ENCODE measurements at regions not wholly inside any gene's neighbourhood (a gene's known extent, or its start where the extent isn't known, plus 50 kb on each side); places are given as distances from the start of the nearest gene placed in this dataset.

GRCh38 chr20:30598460-30599230 is 658.8 kb upstream of the DEFB115 start:
- 81 to 89% (median 82%) methylated on average over 4 to 5 of the region's 5 CpGs for WGBS, 3 donors
- ATAC-seq: no peak

GRCh38 chr20:30599990-30600389 is 657.5 kb upstream of the DEFB115 start:
- TF ChIP-seq, protein P1, sequence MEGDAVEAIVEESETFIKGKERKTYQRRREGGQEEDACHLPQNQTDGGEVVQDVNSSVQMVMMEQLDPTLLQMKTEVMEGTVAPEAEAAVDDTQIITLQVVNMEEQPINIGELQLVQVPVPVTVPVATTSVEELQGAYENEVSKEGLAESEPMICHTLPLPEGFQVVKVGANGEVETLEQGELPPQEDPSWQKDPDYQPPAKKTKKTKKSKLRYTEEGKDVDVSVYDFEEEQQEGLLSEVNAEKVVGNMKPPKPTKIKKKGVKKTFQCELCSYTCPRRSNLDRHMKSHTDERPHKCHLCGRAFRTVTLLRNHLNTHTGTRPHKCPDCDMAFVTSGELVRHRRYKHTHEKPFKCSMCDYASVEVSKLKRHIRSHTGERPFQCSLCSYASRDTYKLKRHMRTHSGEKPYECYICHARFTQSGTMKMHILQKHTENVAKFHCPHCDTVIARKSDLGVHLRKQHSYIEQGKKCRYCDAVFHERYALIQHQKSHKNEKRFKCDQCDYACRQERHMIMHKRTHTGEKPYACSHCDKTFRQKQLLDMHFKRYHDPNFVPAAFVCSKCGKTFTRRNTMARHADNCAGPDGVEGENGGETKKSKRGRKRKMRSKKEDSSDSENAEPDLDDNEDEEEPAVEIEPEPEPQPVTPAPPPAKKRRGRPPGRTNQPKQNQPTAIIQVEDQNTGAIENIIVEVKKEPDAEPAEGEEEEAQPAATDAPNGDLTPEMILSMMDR (IDR thresholded peaks at IDR 0.05): no peak
- no peaks in the 10 kb centered on the region for H3K36me3 ChIP-seq (ENCODE audit: insufficient read depth in 1 of 2, low read depth in 1 of 2)
- H3K9me3 ChIP-seq: no peaks in the 10 kb centered on the region
- DNase-seq (no peak), ATAC-seq (no peak)
- intact Hi-C loops (cut with DNase I): no loop called here
- no peak overlapping the region for H3K4me3 ChIP-seq
- no peaks in the 10 kb centered on the region for H3K4me1 ChIP-seq
- no peak overlapping the region for H3K27ac ChIP-seq
- H3K27me3 ChIP-seq (ENCODE audit: insufficient read depth in 3 of 3, low read length in 2 of 3): no peaks in the 10 kb centered on the region
- WGBS, 3 donors: 72 to 92% (median 79%) methylated on average over 2 of the region's 2 CpGs

More at GRCh38 chr20:30598460-30599230, 658.8 kb upstream of the DEFB115 start:
- intact Hi-C loops (cut with DNase I): no loop called here
- TF ChIP-seq, protein P1 (IDR thresholded peaks at IDR 0.05): no peak
- DNase-seq: no peak
- Histone ChIP-seq H3K27me3 (ENCODE audit: insufficient read depth in 3 of 3, low read length in 2 of 3) (no peaks in the 10 kb centered on the region), H3K36me3 (ENCODE audit: insufficient read depth in 1 of 2, low read depth in 1 of 2) (no peaks in the 10 kb centered on the region), H3K4me1 (no peaks in the 10 kb centered on the region), H3K9me3 (no peaks in the 10 kb centered on the region), H3K27ac (no peak overlapping the region), H3K4me3 (no peak overlapping the region)

DNA sequence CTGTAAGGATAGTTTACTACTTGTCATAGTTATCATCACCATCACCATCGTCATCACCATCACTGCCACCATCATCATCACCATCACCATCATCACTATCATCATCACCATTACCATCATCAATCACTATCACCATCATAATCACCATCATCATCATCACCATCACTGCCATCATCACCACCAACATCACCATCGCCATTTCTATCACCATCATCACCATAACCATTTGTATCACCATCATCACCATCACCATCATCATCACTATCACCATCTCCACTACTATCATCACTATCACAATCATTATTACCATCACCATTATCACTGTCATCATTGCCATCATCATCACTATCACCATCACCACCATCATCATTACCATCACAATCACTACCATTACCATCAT is 655.5 kb upstream of the DEFB115 start:
- Histone ChIP-seq H3K36me3 (ENCODE audit: insufficient read depth in 1 of 2, low read depth in 1 of 2) (no peaks in the 10 kb centered on the region), H3K9me3 (peaks cover 6% of the 10 kb centered on the region), H3K27ac (no peak overlapping the region), H3K27me3 (ENCODE audit: insufficient read depth in 3 of 3, low read length in 2 of 3) (no peaks in the 10 kb centered on the region), H3K4me3 (no peak overlapping the region), H3K4me1 (no peaks in the 10 kb centered on the region)
- intact Hi-C loops (cut with DNase I): no loop called here
- 47 to 68% (median 66%) methylated on average over 2 of the region's 2 CpGs for WGBS, 3 donors
- TF ChIP-seq, protein P1 (IDR thresholded peaks at IDR 0.05): no peak
- ATAC-seq: no peak
- no peak for DNase-seq

- Histone ChIP-seq H3K4me3 (no peak overlapping the region), H3K36me3 (ENCODE audit: insufficient read depth in 1 of 2, low read depth in 1 of 2) (no peaks in the 10 kb centered on the region), H3K4me1 (no peaks in the 10 kb centered on the region), H3K9me3 (peaks cover 10% of the 10 kb centered on the region), H3K27me3 (ENCODE audit: insufficient read depth in 3 of 3, low read length in 2 of 3) (no peaks in the 10 kb centered on the region), H3K27ac (no peak overlapping the region)
- intact Hi-C loops (cut with DNase I): no loop called here
- ATAC-seq (no peak), DNase-seq (no peak)
- TF ChIP-seq, protein P1 (IDR thresholded peaks at IDR 0.05): no peak
- 56 to 70% (median 67%) methylated on average over 3 of the region's 3 CpGs for WGBS, 3 donors
Observed at GRCh38 chr20:30602424-30602823, 655.0 kb upstream of the DEFB115 start.

DNA sequence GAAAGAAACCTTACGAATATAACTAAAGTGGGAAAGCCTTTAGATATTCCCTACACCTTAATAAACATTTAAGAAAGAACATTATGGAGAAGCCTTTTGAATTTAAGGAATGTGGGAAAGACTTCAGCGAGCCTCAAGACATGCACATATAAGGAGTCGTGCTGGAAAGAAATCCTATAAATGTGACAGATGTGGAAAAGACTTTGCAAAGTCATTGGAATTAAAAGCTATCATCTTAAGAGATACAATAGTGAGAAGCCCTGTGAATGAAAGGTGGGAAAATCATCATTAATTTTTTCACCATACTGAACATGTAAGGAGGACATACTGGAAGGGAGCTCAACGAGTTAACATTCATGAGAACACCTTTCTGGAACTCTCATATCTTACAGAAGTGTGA is 650.5 kb upstream of the DEFB115 start:
- TF ChIP-seq, protein P1 (IDR thresholded peaks at IDR 0.05): no peak
- ATAC-seq (no peak), DNase-seq (no peak)
- peaks cover 19% of the 10 kb centered on the region for H3K9me3 ChIP-seq
- no peaks in the 10 kb centered on the region for H3K36me3 ChIP-seq (ENCODE audit: insufficient read depth in 1 of 2, low read depth in 1 of 2)
- no peak overlapping the region for H3K27ac ChIP-seq
- no peaks in the 10 kb centered on the region for H3K4me1 ChIP-seq
- H3K27me3 ChIP-seq (ENCODE audit: insufficient read depth in 3 of 3, low read length in 2 of 3): no peaks in the 10 kb centered on the region
- H3K4me3 ChIP-seq: no peak overlapping the region
- intact Hi-C loops (cut with DNase I): no loop called here
- WGBS, 3 donors: 63 to 71% (median 70%) methylated on average over 4 of the region's 4 CpGs
